OCI-LY7 (cell line): ENCODE measurements at regions not wholly inside any gene's neighbourhood (a gene's known extent, or its start where the extent isn't known, plus 50 kb on each side); places are given as distances from the start of the nearest gene placed in this dataset.

Experiments used
- EZH2phosphoT487 ChIP-seq: fragments of 200-600 bp; sonication (generic); IDR thresholded peaks from 2 replicates; pipeline ENCODE4 v1.6.1; 2018; ENCODE audit warnings: low read depth, borderline replicate concordance, mild to moderate bottlenecking, mixed run types, antibody characterized with exemption, low read length, moderate library complexity, mixed read lengths
- TF ChIP-seq, protein P1 (sequence below): fragments of 200-600 bp; sonication (generic); conservative IDR thresholded peaks from 2 replicates; pipeline ENCODE4 v1.5.1; 2014; ENCODE audit warnings: mild to moderate bottlenecking, antibody characterized with exemption, low read length, moderate library complexity, mixed read lengths

DNA sequence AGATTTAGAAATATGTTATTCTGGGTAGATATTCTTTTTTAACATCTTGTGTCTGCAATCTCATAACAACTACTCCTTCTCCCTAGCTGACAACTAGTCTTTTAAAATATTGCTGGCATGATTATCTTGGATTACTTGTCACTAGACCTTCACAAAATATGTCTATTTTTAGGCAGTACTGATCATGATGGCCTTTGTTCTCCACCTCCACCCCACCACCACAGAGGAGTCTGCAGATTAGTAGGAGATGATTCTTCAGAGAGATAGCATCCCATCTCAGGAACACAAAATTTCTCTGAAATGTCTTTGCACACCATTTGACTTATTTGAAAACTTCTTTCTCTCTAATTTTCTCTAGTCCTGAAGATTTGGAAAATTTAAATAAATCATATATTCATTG is 338.1 kb upstream of the SPHKAP start:
- TF ChIP-seq EZH2phosphoT487 = no peak
- TF ChIP-seq, protein P1, sequence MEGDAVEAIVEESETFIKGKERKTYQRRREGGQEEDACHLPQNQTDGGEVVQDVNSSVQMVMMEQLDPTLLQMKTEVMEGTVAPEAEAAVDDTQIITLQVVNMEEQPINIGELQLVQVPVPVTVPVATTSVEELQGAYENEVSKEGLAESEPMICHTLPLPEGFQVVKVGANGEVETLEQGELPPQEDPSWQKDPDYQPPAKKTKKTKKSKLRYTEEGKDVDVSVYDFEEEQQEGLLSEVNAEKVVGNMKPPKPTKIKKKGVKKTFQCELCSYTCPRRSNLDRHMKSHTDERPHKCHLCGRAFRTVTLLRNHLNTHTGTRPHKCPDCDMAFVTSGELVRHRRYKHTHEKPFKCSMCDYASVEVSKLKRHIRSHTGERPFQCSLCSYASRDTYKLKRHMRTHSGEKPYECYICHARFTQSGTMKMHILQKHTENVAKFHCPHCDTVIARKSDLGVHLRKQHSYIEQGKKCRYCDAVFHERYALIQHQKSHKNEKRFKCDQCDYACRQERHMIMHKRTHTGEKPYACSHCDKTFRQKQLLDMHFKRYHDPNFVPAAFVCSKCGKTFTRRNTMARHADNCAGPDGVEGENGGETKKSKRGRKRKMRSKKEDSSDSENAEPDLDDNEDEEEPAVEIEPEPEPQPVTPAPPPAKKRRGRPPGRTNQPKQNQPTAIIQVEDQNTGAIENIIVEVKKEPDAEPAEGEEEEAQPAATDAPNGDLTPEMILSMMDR = no peak
